ENCODE measurements at regions not wholly inside any gene's neighbourhood (a gene's known extent, or its start where the extent isn't known, plus 50 kb on each side); places are given as distances from the start of the nearest gene placed in this dataset.

GRCh38 chr1:57711326-57711725, 287.5 kb upstream of the DAB1 start:
- Histone ChIP-seq H4K20me1 (ENCODE audit: insufficient read depth, low read length) (no peaks in the 10 kb centered on the region), H3K27me3 (ENCODE audit: insufficient read depth, low read length, poor library complexity) (no peaks in the 10 kb centered on the region), H3K9me3 (ENCODE audit: insufficient read depth, low read length, severe bottlenecking) (no peaks in the 10 kb centered on the region), H3K79me2 (ENCODE audit: insufficient read depth, low read length) (no peaks in the 10 kb centered on the region), H2AFZ (ENCODE audit: low read depth, low read length) (no peak overlapping the region), H3K4me2 (ENCODE audit: insufficient read depth, low read length) (no peak overlapping the region), H3K36me3 (ENCODE audit: insufficient read depth, low read length) (no peaks in the 10 kb centered on the region), H3K4me1 (ENCODE audit: insufficient read depth, low read length) (no peaks in the 10 kb centered on the region), H3K27ac (ENCODE audit: low read length) (no peak overlapping the region), H3K4me3 (ENCODE audit: low read depth in 1 of 2, low read length in 2 of 2) (no peak overlapping the region), H3K9ac (ENCODE audit: low read depth, low read length) (no peak overlapping the region)
- no peak for TF ChIP-seq EZH2 (IDR thresholded peaks at IDR 0.05; ENCODE audit: borderline replicate concordance, low read depth, low read length, severe bottlenecking)
- TF ChIP-seq CTCF (IDR thresholded peaks at IDR 0.05; ENCODE audit: borderline replicate concordance, extremely low read depth, low read length, poor library complexity, severe bottlenecking): no peak
- ATAC-seq (ENCODE audit: insufficient read depth, low read depth) (no peak), DNase-seq (no peak)

- H3K36me3 ChIP-seq (ENCODE audit: insufficient read depth, low read length): no peaks in the 10 kb centered on the region
- H3K27ac ChIP-seq (ENCODE audit: low read length): no peak overlapping the region
- TF ChIP-seq EZH2 (IDR thresholded peaks at IDR 0.05; ENCODE audit: borderline replicate concordance, low read depth, low read length, severe bottlenecking) (no peak), CTCF (IDR thresholded peaks at IDR 0.05; ENCODE audit: borderline replicate concordance, extremely low read depth, low read length, poor library complexity, severe bottlenecking) (no peak)
- H3K4me1 ChIP-seq (ENCODE audit: insufficient read depth, low read length): no peaks in the 10 kb centered on the region
- no peaks in the 10 kb centered on the region for H3K27me3 ChIP-seq (ENCODE audit: insufficient read depth, low read length, poor library complexity)
- no peak overlapping the region for H2AFZ ChIP-seq (ENCODE audit: low read depth, low read length)
- no peaks in the 10 kb centered on the region for H4K20me1 ChIP-seq (ENCODE audit: insufficient read depth, low read length)
- H3K4me2 ChIP-seq (ENCODE audit: insufficient read depth, low read length): no peak overlapping the region
- no peaks in the 10 kb centered on the region for H3K9me3 ChIP-seq (ENCODE audit: insufficient read depth, low read length, severe bottlenecking)
- H3K4me3 ChIP-seq (ENCODE audit: low read depth in 1 of 2, low read length in 2 of 2): no peak overlapping the region
- DNase-seq (no peak), ATAC-seq (ENCODE audit: insufficient read depth, low read depth) (no peak)
- H3K9ac ChIP-seq (ENCODE audit: low read depth, low read length): no peak overlapping the region
- no peaks in the 10 kb centered on the region for H3K79me2 ChIP-seq (ENCODE audit: insufficient read depth, low read length)
Measured at GRCh38 chr1:57707631-57708030, 283.8 kb upstream of the DAB1 start.

- TF ChIP-seq CTCF (IDR thresholded peaks at IDR 0.05; ENCODE audit: borderline replicate concordance, extremely low read depth, low read length, poor library complexity, severe bottlenecking) (no peak), EZH2 (IDR thresholded peaks at IDR 0.05; ENCODE audit: borderline replicate concordance, low read depth, low read length, severe bottlenecking) (no peak)
- Histone ChIP-seq H3K36me3 (ENCODE audit: insufficient read depth, low read length) (no peaks in the 10 kb centered on the region), H3K27me3 (ENCODE audit: insufficient read depth, low read length, poor library complexity) (no peaks in the 10 kb centered on the region), H3K27ac (ENCODE audit: low read length) (no peak overlapping the region), H3K4me3 (ENCODE audit: low read depth in 1 of 2, low read length in 2 of 2) (no peak overlapping the region), H3K9me3 (ENCODE audit: insufficient read depth, low read length, severe bottlenecking) (no peaks in the 10 kb centered on the region), H3K9ac (ENCODE audit: low read depth, low read length) (no peak overlapping the region), H4K20me1 (ENCODE audit: insufficient read depth, low read length) (no peaks in the 10 kb centered on the region), H3K4me1 (ENCODE audit: insufficient read depth, low read length) (no peaks in the 10 kb centered on the region), H2AFZ (ENCODE audit: low read depth, low read length) (no peak overlapping the region), H3K4me2 (ENCODE audit: insufficient read depth, low read length) (no peak overlapping the region), H3K79me2 (ENCODE audit: insufficient read depth, low read length) (no peaks in the 10 kb centered on the region)
- no peak for DNase-seq
- ATAC-seq (ENCODE audit: insufficient read depth, low read depth): no peak
Measured at GRCh38 chr1:57704811-57705210, 281.0 kb upstream of the DAB1 start.

- no peak overlapping the region for H3K9ac ChIP-seq (ENCODE audit: low read depth, low read length)
- DNase-seq (no peak), ATAC-seq (ENCODE audit: insufficient read depth, low read depth) (no peak)
- H3K27ac ChIP-seq (ENCODE audit: low read length): no peak overlapping the region
- no peaks in the 10 kb centered on the region for H3K36me3 ChIP-seq (ENCODE audit: insufficient read depth, low read length)
- H3K27me3 ChIP-seq (ENCODE audit: insufficient read depth, low read length, poor library complexity): no peaks in the 10 kb centered on the region
- no peaks in the 10 kb centered on the region for H3K9me3 ChIP-seq (ENCODE audit: insufficient read depth, low read length, severe bottlenecking)
- no peaks in the 10 kb centered on the region for H4K20me1 ChIP-seq (ENCODE audit: insufficient read depth, low read length)
- TF ChIP-seq EZH2 (IDR thresholded peaks at IDR 0.05; ENCODE audit: borderline replicate concordance, low read depth, low read length, severe bottlenecking) (no peak), CTCF (IDR thresholded peaks at IDR 0.05; ENCODE audit: borderline replicate concordance, extremely low read depth, low read length, poor library complexity, severe bottlenecking) (no peak)
- no peak overlapping the region for H3K4me2 ChIP-seq (ENCODE audit: insufficient read depth, low read length)
- no peaks in the 10 kb centered on the region for H3K79me2 ChIP-seq (ENCODE audit: insufficient read depth, low read length)
- no peak overlapping the region for H3K4me3 ChIP-seq (ENCODE audit: low read depth in 1 of 2, low read length in 2 of 2)
- no peak overlapping the region for H2AFZ ChIP-seq (ENCODE audit: low read depth, low read length)
- H3K4me1 ChIP-seq (ENCODE audit: insufficient read depth, low read length): no peaks in the 10 kb centered on the region
Measured at GRCh38 chr1:57704231-57704630, 280.4 kb upstream of the DAB1 start.

Data from DND-41 (cell line).